ENCODE measurements at regions not wholly inside any gene's neighbourhood (a gene's known extent, or its start where the extent isn't known, plus 50 kb on each side); places are given as distances from the start of the nearest gene placed in this dataset.

DNA sequence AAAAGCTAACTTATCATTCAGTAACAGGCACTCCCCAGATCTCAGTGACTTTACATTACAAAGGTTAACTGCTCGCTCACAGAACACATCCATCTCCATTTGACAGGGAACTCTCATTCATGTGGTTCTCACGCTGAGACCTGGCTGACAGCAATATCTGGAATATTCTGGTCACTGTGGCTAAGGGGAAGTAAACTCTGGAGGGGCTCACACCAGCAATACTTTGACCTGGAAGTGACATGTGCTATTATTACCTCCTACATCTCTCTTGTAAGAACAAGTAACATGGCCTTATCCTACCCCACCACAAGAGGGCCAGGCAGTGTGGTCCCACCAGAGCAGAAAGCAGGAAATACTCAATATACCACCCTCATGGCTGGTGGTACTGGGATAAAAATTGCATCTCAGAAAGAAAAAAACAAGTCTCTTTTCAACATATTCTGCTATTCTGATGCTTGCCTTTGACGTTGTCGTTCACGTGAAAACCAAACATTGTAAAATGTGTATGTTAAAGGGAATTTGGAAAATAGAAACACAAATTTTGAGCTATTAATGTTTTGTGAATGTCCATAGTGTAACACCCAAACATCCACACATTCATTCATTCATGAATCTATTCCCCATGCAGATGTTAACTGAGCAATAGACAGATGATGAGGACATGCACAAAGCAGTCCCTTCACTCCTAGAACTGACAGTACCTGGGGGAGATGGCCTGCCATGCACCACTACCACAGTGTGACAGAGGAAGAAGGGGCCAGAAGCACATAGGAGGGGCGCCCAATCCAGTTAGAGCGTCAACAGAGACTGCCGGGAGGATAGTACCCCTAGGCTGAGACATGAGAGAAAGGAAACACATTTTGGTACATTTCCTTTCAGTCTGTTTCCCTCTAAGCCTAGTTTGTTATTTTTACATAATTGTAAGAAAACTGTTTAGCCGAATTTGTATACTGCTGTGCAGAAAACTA lies 166.0 kb upstream of the SP4 start:
- no peak overlapping the region for H3K4me3 ChIP-seq (ENCODE audit: low read depth, low read length)
- DNase-seq (ENCODE audit: low read depth): no peak

DNA sequence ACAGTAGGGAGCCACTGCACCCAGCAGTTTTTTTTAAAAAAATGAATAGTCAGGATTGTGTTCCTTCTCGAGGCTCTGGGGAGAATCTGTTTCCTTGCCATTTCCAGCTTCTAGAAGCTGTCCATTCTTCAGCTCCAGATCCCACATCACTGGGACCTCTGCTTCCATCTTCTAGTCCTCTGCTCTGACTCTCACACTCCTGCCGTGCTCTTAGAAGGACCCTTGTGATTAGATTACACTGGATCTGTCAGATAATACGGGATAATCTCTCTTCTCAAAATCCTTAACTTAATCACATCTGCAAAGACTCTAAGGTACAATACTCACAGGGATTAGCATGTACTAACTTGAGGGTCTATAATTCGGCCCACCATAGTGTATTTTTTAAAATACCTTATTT lies 158.9 kb upstream of the SP4 start:
- DNase-seq (ENCODE audit: low read depth): no peak

DNA sequence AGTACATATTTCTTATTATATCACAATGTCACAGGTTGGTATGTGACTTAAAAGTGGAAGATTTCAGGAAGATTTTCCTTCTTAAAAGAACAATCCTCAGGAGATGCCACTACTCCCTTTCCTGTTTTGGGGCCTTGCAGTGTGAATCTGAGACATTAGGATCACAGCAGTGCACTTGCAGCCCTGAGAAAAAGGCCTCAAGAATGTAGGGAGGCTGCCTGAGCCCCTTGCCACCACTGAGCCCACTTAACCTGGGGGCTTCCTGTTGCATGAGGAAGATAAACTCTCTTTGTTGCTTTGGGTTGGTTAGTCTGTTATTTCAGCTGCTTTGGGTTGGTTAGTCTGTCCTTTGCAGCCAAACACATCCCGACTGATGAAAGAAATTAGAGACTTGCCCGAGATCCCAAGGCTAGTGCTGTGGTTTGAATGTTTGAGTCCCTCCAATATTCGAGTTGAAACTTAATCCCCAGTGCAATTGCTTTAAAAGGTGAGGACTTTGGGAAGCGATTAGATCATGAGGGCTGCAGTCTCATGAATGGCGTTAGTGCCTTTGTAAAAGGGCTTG lies 151.3 kb upstream of the SP4 start:
- H3K4me3 ChIP-seq (ENCODE audit: low read depth, low read length): no peak overlapping the region
- no peak for DNase-seq (ENCODE audit: low read depth)

More for the DNA sequence above, 158.9 kb upstream of the SP4 start:
- H3K4me3 ChIP-seq (ENCODE audit: low read depth, low read length): no peak overlapping the region

DNA sequence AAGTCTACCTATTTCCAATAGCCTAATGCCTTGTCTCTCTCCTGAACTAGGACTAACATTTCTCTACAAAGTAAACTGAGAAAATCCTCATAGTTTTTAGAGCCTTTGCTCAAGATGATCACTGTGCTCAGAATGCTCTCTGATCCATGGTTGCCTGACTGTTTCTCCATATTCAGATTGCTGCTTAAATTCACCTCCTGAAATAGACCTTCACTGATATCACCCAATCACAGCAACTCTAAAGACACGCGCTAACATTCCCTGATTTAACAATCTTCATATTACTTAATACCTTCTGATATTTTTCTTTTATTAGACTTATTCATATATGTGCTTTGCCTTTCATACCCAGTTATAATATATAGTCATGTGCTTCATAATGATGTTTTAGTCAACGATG lies 148.9 kb upstream of the SP4 start:
- DNase-seq (ENCODE audit: low read depth): no peak
- no peak overlapping the region for H3K4me3 ChIP-seq (ENCODE audit: low read depth, low read length)

DNA sequence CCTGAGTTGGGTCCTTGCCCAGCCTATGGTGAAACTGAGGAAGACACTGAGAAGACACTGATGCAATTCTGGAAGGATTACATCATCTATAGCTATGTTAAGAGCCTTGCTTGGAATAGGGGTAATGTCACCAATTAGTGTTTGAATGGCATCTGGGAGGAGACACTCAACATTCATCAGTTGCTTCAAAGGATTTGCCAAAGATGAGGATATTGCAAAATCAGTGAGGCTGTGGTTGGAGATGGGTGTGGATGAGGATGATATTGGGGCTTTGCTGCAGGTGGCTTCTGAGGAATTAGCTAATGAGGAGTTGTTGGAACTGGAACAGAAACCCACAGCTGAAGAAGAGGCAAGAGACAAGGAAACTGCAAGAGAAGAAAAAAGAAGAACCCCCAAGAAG lies 146.7 kb upstream of the SP4 start:
- no peak for DNase-seq (ENCODE audit: low read depth)
- H3K4me3 ChIP-seq (ENCODE audit: low read depth, low read length): no peak overlapping the region

DNA sequence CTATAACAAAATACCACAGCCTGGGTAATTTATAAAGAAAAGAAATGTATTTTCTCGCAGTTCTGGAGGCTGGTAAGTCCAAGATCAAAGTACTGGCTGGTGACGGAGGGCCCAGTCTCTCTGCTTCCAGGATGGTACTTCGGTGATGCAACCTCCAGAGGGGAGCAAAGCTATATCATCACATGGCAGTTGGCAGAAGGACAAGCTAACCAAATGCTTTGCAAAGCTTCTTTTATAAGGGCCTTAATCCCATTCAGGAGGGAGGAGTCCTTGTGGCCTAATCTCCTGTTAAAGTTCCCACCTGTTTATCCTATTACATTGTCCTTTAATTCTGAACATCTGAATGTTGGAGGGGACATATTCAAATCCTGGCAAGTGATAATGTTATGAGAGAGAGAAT lies 134.1 kb upstream of the SP4 start:
- DNase-seq (ENCODE audit: low read depth): no peak
- no peak overlapping the region for H3K4me3 ChIP-seq (ENCODE audit: low read depth, low read length)

DNA sequence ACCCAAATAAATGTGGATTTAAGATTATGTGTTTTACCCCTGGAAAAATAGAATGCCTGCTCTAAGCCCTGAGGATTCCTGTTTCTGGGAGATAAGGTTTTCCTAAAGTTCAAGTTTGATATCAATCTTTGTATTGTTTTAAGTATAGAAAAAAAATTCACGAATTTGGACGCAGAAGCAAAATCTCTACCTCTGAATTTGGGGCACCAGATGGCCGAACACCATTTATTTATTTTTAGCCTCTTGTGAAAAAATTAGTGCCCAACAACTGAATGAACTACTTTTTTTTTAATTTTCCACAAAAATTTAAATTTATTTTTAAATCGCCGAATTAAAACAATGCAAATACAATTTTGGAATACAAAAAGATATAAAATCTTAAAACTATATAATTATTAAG lies 128.1 kb upstream of the SP4 start:
- no peak for DNase-seq (ENCODE audit: low read depth)
- no peak overlapping the region for H3K4me3 ChIP-seq (ENCODE audit: low read depth, low read length)

DNA sequence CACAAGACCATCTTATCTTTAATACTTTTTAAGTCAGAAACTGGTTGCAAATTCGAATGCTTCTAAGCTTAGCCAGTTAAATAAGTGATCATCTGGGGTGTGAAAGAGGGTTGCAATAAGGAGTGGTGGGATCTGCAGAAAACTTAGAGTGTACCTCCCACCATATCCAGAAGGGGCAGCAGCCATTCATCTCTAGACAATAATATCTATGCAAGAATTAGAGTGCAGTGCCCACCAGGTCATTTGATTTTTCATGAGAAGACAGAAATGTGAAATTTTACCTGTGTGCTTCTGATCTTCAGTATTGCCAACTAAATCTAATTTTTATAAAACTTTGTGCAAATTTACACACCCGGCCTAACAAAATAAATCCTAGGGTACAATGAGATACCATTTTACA lies 127.2 kb upstream of the SP4 start:
- no peak overlapping the region for H3K4me3 ChIP-seq (ENCODE audit: low read depth, low read length)
- DNase-seq (ENCODE audit: low read depth): no peak

DNA sequence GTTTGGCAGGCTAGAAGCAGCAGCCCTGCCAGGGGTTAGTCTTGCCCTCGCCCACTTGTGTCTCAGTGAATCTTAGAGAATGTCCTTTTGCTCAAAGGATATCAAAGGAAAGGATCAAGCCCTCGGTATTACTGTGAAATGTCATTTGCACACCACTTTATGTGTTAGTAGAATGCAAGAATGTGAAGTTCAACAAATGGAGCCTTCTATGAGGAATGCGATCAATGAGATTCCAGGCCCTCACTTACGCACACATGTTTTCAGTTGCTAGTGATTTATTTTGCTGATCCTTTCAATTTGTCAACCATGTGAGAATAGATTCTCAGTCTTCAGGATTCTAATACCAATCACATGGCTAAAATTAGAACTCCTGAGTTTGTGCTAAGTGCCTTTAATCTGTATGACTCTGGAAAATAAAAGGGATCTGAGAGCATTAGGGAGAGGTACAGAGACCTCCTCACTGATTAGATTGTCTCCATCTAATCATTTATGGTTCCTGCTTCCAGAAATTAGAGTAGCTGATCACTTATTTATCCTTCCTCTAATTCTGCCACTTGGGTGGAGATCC lies 123.0 kb upstream of the SP4 start:
- DNase-seq (ENCODE audit: low read depth): no peak
- H3K4me3 ChIP-seq (ENCODE audit: low read depth, low read length): no peak overlapping the region

DNA sequence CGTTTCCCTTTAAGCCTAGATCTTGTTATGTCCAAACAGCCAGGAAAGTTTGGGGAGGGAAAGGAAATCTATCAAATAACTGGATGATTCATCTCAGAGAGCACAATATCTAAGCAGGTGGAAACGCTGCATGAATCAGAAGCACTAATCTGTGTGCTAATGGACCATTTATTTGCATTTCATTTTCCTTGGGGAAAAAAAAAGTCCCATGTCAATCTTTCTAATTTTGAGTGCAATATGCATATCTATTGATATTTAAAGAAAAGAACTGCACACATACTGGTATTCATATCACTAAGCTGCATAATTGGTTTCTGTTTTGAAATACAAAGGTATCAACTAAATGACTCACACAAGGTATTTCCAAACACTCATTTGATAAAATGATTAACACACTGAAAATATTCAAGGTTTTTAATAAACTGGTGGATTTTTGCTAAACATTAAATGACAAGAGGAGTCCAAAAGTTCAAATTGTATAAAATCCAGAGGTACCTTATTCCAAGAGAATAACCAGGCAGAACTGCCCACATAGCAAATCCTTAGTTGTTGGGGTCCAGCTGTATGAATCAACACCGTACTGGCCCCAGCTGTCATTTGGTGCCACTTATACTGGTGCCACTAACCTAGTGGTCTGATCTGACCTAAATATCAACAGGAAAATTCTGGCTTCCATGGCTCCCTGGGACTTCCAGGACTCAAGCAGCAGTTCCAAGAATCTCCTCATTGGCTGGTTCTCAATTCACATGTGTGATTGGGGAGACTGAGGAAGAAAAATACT lies 122.2 kb upstream of the SP4 start:
- DNase-seq (ENCODE audit: low read depth): no peak

DNA sequence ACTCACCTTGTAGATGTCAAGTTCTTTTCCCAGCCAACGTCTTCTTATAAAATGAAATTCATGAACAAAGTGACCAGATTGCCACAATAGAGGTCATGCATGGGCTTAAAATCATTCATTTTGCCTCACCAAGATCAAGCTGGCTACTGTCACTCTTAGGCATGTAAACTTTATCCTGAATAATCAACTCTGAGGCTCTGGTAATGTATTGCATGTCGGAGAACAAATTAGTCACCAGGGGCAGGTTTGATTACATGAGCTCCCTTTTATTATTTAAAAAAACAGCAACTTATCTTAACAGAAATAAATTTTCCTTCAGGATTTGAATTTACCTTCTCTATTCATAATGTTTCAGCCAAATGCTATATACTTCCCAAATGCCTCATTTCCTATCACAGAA lies 112.9 kb upstream of the SP4 start:
- no peak for DNase-seq (ENCODE audit: low read depth)
- H3K4me3 ChIP-seq (ENCODE audit: low read depth, low read length): no peak overlapping the region

More for the DNA sequence above, 122.2 kb upstream of the SP4 start:
- no peak overlapping the region for H3K4me3 ChIP-seq (ENCODE audit: low read depth, low read length)

DNA sequence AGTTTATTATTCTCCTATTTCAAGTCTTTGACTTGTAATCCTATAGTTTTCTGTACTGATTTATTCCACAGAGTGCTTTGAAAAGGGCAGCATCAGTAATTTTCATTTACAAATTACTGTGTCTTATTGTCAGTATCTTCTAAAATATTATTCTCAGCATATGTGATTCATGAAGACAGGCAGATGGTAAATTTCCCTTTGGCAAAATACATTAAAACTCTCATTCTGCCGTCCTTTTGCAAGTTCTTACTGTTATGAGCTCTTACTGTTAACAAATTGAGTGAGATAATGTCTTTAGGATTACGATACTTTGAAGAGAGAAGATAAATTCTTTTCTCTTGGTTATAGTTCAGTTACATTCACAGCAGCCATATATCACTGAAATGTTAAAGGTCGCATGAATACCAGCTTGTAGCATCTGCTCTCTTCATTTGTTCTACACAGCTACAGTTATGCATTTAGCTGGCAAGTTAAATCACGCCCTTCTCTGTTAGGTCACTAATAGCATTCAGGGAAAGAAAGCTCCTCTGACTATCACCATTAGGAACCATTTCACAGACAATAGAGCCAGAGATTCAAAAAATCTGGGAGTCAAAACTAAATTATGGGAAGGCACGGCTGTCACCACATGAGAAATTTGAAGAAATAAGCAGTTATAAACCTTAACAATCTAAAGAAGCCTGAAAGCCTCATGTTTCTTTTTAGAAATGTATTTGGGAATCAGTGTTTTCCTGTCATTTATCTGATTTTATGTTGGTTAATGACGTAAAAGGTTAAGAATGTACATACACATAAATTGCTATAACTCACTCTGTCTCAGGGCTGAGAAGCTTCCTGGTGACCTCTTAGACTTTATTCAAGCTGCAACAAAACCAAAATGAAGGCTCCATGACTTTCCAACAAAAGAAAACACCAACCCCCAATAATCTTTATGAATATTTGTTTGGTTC lies 109.6 kb upstream of the SP4 start:
- no peak for DNase-seq (ENCODE audit: low read depth)
- H3K4me3 ChIP-seq (ENCODE audit: low read depth, low read length): no peak overlapping the region

DNA sequence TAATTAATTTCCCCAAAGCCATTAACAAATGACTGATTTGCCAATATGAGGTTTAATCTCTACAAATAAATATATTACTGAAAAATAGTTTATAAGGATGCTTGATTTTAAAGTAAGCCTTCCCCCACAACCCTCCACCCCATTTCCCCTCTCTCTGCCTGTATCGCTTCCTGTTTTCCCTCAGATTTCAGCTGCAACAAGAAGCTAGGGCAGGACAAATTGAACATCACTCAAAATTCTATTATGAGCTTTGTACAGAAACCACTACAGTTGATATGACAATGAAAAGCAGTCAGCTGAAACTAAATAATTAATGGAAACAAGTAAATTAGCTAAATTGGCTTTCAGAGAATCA lies 109.0 kb upstream of the SP4 start:
- H3K4me3 ChIP-seq (ENCODE audit: low read depth, low read length): no peak overlapping the region

DNA sequence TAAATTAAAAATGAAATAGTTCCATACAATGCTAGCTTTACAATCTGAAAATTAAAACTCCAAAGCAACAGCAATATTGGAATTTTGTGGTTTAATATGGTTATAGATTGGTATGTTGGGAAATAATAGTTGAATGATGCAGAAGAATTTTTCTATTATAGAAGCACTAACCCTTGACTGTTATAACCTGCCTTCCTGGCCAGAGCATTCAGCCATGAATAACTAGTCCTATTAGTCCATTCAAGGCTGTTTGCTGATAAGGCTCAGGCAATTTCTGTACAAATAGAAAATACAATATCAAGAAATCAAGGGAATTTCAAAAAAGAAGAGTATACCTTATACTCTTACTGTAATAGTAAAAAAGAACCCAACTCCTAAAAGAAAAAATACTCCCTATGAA lies 101.6 kb upstream of the SP4 start:
- H3K4me3 ChIP-seq (ENCODE audit: low read depth, low read length): no peak overlapping the region
- no peak for DNase-seq (ENCODE audit: low read depth)

More for the DNA sequence above, 109.0 kb upstream of the SP4 start:
- no peak for DNase-seq (ENCODE audit: low read depth)

DNA sequence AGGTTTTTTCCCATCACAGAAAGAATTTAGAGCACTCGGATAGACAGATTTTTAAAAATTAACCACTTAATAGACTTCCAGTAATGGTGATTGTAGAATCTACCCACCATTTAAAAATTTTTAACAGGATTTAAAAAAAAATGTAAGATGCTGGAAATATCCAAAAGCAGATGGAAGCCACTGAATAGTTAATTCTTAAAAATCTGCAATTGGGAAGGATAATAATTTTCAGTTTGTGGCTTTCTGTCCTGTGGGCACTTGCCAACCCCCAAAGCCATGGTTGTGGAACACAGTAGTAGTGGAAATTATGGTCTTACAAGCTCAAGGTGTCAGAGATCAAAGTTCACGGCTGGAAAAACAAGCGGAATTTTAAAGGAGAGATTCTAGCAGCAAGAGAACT lies 101.0 kb upstream of the SP4 start:
- no peak for DNase-seq (ENCODE audit: low read depth)
- H3K4me3 ChIP-seq (ENCODE audit: low read depth, low read length): no peak overlapping the region

DNA sequence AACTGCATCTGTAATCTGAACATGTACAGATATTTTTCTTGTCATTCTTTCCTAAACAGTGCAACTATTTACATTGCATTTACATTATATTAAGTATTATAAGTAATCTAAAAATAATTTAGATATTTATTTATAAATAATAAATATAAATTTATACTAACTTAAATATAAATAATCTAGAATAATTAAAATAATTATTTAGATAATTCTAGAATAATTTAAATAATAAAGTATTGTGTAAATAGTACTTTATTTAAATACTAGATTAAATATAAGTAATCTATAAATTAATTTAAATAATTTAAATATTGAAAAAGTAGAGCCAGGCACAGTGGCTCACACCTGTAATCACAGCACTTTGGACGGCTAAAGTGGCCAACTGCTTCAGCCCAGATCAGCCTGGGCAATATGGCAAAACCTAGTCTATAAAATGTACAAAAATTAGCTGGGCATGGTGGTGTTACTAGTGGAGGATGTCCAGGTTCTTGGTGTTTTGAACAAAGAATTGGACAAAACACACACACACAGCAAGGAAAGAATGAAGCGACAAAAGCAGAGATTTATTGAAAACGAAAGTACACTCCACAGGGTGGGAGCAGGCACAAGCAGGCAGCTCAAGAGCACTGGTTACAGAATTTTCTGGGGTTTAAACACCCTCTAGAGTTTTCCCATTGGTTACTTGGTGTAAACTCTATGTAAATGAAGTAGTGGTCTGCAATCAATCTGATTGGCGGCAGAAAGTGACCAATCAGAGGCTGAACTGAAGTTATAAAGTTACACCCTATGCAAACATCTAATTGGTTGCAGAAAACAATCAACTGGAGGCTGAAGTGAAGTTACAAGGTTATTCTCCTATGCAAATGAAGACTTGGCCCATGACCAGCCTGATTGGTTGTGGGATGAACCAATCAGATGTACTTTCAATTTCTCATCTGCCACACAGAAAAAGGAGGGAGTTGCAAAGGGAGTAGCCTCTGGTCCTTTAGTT lies 100.2 kb upstream of the SP4 start:
- no peak for DNase-seq (ENCODE audit: low read depth)
- no peak overlapping the region for H3K4me3 ChIP-seq (ENCODE audit: low read depth, low read length)

DNA sequence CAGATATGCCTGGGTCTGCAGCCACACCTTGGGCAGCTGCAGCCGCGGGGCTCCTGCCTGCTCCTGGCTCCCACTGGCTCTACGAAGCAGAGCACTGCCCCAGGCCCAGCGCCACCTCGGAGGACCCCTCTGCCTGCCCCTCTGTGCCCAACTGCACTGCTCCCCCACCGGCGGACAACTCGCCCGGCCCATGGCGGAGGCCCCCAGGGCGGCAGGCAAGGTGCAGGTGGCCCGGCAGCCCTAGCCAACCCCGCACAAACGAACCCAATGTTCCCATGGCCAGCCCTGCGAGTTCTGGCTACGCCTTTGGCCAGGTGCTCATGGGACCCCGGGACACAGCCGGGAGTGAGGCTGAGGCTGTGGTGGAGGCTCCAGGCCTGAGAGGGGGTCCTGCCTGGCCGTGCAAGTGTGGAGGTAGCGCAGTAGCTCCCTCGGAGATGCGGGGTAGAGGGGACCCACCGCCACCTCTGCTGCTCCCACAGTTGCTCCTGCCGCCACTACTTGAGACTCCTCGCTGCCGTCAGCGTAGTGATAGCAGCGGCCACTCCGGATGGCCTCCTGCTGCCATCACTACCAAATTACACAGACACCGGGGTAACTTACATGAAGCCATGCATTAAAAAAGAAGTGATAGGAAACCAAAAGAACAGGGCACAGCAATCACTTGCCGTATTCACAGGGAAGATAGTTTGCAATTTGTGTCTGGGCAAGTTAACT lies 97.3 kb upstream of the SP4 start:
- H3K4me3 ChIP-seq (ENCODE audit: low read depth, low read length): no peak overlapping the region
- DNase-seq (ENCODE audit: low read depth): no peak
